ENCODE measurements at regions not wholly inside any gene's neighbourhood (a gene's known extent, or its start where the extent isn't known, plus 50 kb on each side); places are given as distances from the start of the nearest gene placed in this dataset.

GRCh38 chr4:27835851-27836250 is 975.2 kb downstream of the STIM2 start:
- no peaks in the 10 kb centered on the region for H3K36me3 ChIP-seq (ENCODE audit: insufficient read depth, low read depth, low read length)
- no peaks in the 10 kb centered on the region for H3K4me1 ChIP-seq (ENCODE audit: insufficient read depth, low read length)
- no peaks in the 10 kb centered on the region for H3K9me3 ChIP-seq (ENCODE audit: insufficient read depth, low read depth, low read length)
- H3K27me3 ChIP-seq (ENCODE audit: insufficient read depth, low read length): no peaks in the 10 kb centered on the region
- H3K27ac ChIP-seq (ENCODE audit: low read length): no peak overlapping the region
- no peak overlapping the region for H3K4me3 ChIP-seq (ENCODE audit: low read length)
- H3K9ac ChIP-seq (ENCODE audit: low read depth, low read length): no peak overlapping the region

DNA sequence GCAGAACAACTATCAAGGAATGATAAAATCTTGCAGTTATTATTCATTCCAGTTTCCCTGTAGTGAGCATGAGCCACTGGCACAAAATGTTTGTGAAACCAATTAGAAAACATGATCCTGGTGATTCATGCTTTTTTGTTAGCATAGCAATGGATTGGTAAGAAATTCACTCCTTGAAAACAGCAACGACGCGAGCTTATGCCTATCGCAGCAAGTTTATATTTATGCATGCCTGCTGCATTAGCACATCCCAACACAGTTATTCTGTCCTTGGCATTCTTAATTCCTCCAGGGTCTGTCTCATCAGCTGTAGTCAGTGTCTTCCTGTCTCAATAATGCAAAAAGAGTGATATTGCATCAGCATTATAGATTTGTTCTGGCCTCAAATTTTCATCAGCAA is 975.9 kb downstream of the STIM2 start:
- Histone ChIP-seq H3K4me3 (ENCODE audit: low read length) (no peak overlapping the region), H3K9ac (ENCODE audit: low read depth, low read length) (no peak overlapping the region), H3K27ac (ENCODE audit: low read length) (no peak overlapping the region)

DNA sequence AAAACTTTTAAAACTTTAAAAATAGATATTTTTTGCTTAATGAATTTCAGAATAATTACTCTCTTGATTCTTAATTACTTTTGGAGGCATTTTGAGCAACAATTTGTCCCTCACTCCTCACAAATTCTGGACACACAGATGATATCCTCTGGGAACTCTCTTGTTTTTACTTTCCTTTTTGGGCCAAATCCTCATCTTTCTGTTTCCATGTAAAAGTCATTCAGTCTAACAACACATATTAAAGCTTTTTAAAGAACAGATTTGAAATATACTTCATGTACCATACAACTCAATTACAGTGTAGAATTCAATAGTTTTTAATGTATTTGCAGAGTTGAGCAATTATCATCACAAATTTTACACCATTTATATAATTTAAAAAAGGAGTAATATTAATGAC is 983.1 kb downstream of the STIM2 start:
- Histone ChIP-seq H3K4me1 (ENCODE audit: insufficient read depth, low read length) (no peaks in the 10 kb centered on the region), H3K27ac (ENCODE audit: low read length) (no peak overlapping the region), H3K9me3 (ENCODE audit: insufficient read depth, low read depth, low read length) (no peaks in the 10 kb centered on the region), H3K4me3 (ENCODE audit: low read length) (no peak overlapping the region), H3K27me3 (ENCODE audit: insufficient read depth, low read length) (no peaks in the 10 kb centered on the region), H3K9ac (ENCODE audit: low read depth, low read length) (no peak overlapping the region), H3K36me3 (ENCODE audit: insufficient read depth, low read depth, low read length) (no peaks in the 10 kb centered on the region)

More for the DNA sequence above, 975.9 kb downstream of the STIM2 start:
- no peaks in the 10 kb centered on the region for H3K4me1 ChIP-seq (ENCODE audit: insufficient read depth, low read length)
- no peaks in the 10 kb centered on the region for H3K9me3 ChIP-seq (ENCODE audit: insufficient read depth, low read depth, low read length)
- H3K27me3 ChIP-seq (ENCODE audit: insufficient read depth, low read length): no peaks in the 10 kb centered on the region
- no peaks in the 10 kb centered on the region for H3K36me3 ChIP-seq (ENCODE audit: insufficient read depth, low read depth, low read length)

DNA sequence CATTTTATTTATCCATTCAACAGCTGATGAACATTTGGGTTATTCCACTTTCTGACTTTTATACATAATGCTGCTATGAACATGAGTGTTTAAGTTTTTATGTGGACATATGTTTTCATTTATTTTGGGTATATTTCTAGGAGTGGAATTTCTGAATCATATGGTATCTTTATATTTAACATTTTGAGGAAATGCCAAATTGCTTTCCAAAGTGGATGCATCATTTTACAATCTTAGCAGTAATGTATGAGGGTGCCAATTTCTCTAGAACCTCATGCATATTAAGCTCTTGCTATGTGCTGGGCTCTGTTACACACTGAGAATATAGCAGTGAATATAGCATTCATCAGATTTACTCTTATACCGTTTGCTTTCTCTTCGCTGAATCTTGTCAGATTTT is 983.7 kb downstream of the STIM2 start:
- no peak overlapping the region for H3K4me3 ChIP-seq (ENCODE audit: low read length)
- no peak overlapping the region for H3K27ac ChIP-seq (ENCODE audit: low read length)
- no peaks in the 10 kb centered on the region for H3K4me1 ChIP-seq (ENCODE audit: insufficient read depth, low read length)
- H3K9ac ChIP-seq (ENCODE audit: low read depth, low read length): no peak overlapping the region
- H3K27me3 ChIP-seq (ENCODE audit: insufficient read depth, low read length): no peaks in the 10 kb centered on the region
- H3K9me3 ChIP-seq (ENCODE audit: insufficient read depth, low read depth, low read length): no peaks in the 10 kb centered on the region
- no peaks in the 10 kb centered on the region for H3K36me3 ChIP-seq (ENCODE audit: insufficient read depth, low read depth, low read length)

GRCh38 chr4:27846951-27847350 is 986.3 kb downstream of the STIM2 start:
- Histone ChIP-seq H3K27ac (ENCODE audit: low read length) (no peak overlapping the region), H3K27me3 (ENCODE audit: insufficient read depth, low read length) (no peaks in the 10 kb centered on the region), H3K9ac (ENCODE audit: low read depth, low read length) (no peak overlapping the region), H3K9me3 (ENCODE audit: insufficient read depth, low read depth, low read length) (no peaks in the 10 kb centered on the region), H3K4me1 (ENCODE audit: insufficient read depth, low read length) (no peaks in the 10 kb centered on the region), H3K4me3 (ENCODE audit: low read length) (no peak overlapping the region), H3K36me3 (ENCODE audit: insufficient read depth, low read depth, low read length) (no peaks in the 10 kb centered on the region)

- no peaks in the 10 kb centered on the region for H3K4me1 ChIP-seq (ENCODE audit: insufficient read depth, low read length)
- H3K9ac ChIP-seq (ENCODE audit: low read depth, low read length): no peak overlapping the region
- no peaks in the 10 kb centered on the region for H3K36me3 ChIP-seq (ENCODE audit: insufficient read depth, low read depth, low read length)
- H3K27ac ChIP-seq (ENCODE audit: low read length): no peak overlapping the region
- H3K4me3 ChIP-seq (ENCODE audit: low read length): no peak overlapping the region
- no peaks in the 10 kb centered on the region for H3K27me3 ChIP-seq (ENCODE audit: insufficient read depth, low read length)
- H3K9me3 ChIP-seq (ENCODE audit: insufficient read depth, low read depth, low read length): no peaks in the 10 kb centered on the region
Measured at GRCh38 chr4:27861381-27861787, 1000.7 kb downstream of the STIM2 start.

- Histone ChIP-seq H3K27me3 (ENCODE audit: insufficient read depth, low read length) (no peaks in the 10 kb centered on the region), H3K4me3 (ENCODE audit: low read length) (no peak overlapping the region), H3K9me3 (ENCODE audit: insufficient read depth, low read depth, low read length) (no peaks in the 10 kb centered on the region), H3K9ac (ENCODE audit: low read depth, low read length) (no peak overlapping the region), H3K4me1 (ENCODE audit: insufficient read depth, low read length) (no peaks in the 10 kb centered on the region), H3K36me3 (ENCODE audit: insufficient read depth, low read depth, low read length) (no peaks in the 10 kb centered on the region), H3K27ac (ENCODE audit: low read length) (no peak overlapping the region)
Measured at GRCh38 chr4:27861802-27862201, 1001.2 kb downstream of the STIM2 start.

- Histone ChIP-seq H3K4me1 (ENCODE audit: insufficient read depth, low read length) (no peaks in the 10 kb centered on the region), H3K9ac (ENCODE audit: low read depth, low read length) (no peak overlapping the region), H3K36me3 (ENCODE audit: insufficient read depth, low read depth, low read length) (no peaks in the 10 kb centered on the region), H3K27me3 (ENCODE audit: insufficient read depth, low read length) (no peaks in the 10 kb centered on the region), H3K4me3 (ENCODE audit: low read length) (no peak overlapping the region), H3K27ac (ENCODE audit: low read length) (no peak overlapping the region), H3K9me3 (ENCODE audit: insufficient read depth, low read depth, low read length) (no peaks in the 10 kb centered on the region)
Measured at GRCh38 chr4:27873596-27873995, 1013.0 kb downstream of the STIM2 start.

DNA sequence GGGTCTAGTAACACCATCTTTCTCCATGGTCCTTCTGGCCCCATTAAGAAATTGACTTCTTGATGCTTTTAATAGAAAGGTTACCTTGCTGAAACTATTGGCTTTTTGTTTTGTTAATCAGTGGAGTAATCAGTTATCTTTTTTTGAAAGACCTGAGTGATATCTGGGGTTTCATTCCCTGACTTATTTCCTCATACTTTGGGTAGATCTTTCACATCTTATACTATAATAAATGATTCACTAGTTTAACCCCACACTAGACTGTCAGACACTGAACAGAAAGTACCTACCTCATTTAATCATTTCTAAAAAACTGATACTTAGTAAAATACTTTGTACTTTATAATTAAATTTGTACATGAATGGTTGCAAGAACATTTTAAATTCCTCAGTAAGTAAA is 1021.1 kb downstream of the STIM2 start:
- H3K9ac ChIP-seq (ENCODE audit: low read depth, low read length): no peak overlapping the region
- H3K27me3 ChIP-seq (ENCODE audit: insufficient read depth, low read length): no peaks in the 10 kb centered on the region
- peaks cover 9% of the 10 kb centered on the region; the same call in 1 of the 2 replicates for H3K9me3 ChIP-seq (ENCODE audit: insufficient read depth, low read depth, low read length)
- no peak overlapping the region for H3K27ac ChIP-seq (ENCODE audit: low read length)
- H3K4me3 ChIP-seq (ENCODE audit: low read length): no peak overlapping the region
- no peaks in the 10 kb centered on the region for H3K36me3 ChIP-seq (ENCODE audit: insufficient read depth, low read depth, low read length)
- no peaks in the 10 kb centered on the region for H3K4me1 ChIP-seq (ENCODE audit: insufficient read depth, low read length)

GRCh38 chr4:27886120-27886519 is 1025.5 kb downstream of the STIM2 start:
- Histone ChIP-seq H3K4me1 (ENCODE audit: insufficient read depth, low read length) (no peaks in the 10 kb centered on the region), H3K9me3 (ENCODE audit: insufficient read depth, low read depth, low read length) (no peaks in the 10 kb centered on the region), H3K27me3 (ENCODE audit: insufficient read depth, low read length) (no peaks in the 10 kb centered on the region), H3K9ac (ENCODE audit: low read depth, low read length) (no peak overlapping the region), H3K27ac (ENCODE audit: low read length) (no peak overlapping the region), H3K36me3 (ENCODE audit: insufficient read depth, low read depth, low read length) (no peaks in the 10 kb centered on the region), H3K4me3 (ENCODE audit: low read length) (no peak overlapping the region)

GRCh38 chr4:27887646-27888045 is 1027.0 kb downstream of the STIM2 start:
- no peaks in the 10 kb centered on the region for H3K9me3 ChIP-seq (ENCODE audit: insufficient read depth, low read depth, low read length)
- H3K27me3 ChIP-seq (ENCODE audit: insufficient read depth, low read length): no peaks in the 10 kb centered on the region
- H3K4me1 ChIP-seq (ENCODE audit: insufficient read depth, low read length): no peaks in the 10 kb centered on the region
- H3K4me3 ChIP-seq (ENCODE audit: low read length): no peak overlapping the region
- no peaks in the 10 kb centered on the region for H3K36me3 ChIP-seq (ENCODE audit: insufficient read depth, low read depth, low read length)
- H3K27ac ChIP-seq (ENCODE audit: low read length): no peak overlapping the region
- H3K9ac ChIP-seq (ENCODE audit: low read depth, low read length): no peak overlapping the region

GRCh38 chr4:27888505-27888904 is 1027.9 kb downstream of the STIM2 start:
- Histone ChIP-seq H3K9me3 (ENCODE audit: insufficient read depth, low read depth, low read length) (no peaks in the 10 kb centered on the region), H3K9ac (ENCODE audit: low read depth, low read length) (no peak overlapping the region), H3K36me3 (ENCODE audit: insufficient read depth, low read depth, low read length) (no peaks in the 10 kb centered on the region), H3K4me3 (ENCODE audit: low read length) (no peak overlapping the region), H3K27me3 (ENCODE audit: insufficient read depth, low read length) (no peaks in the 10 kb centered on the region), H3K4me1 (ENCODE audit: insufficient read depth, low read length) (no peaks in the 10 kb centered on the region), H3K27ac (ENCODE audit: low read length) (no peak overlapping the region)

- no peak overlapping the region for H3K27ac ChIP-seq (ENCODE audit: low read length)
- H3K9me3 ChIP-seq (ENCODE audit: insufficient read depth, low read depth, low read length): no peaks in the 10 kb centered on the region
- H3K4me3 ChIP-seq (ENCODE audit: low read length): no peak overlapping the region
- H3K36me3 ChIP-seq (ENCODE audit: insufficient read depth, low read depth, low read length): no peaks in the 10 kb centered on the region
- H3K4me1 ChIP-seq (ENCODE audit: insufficient read depth, low read length): no peaks in the 10 kb centered on the region
- H3K9ac ChIP-seq (ENCODE audit: low read depth, low read length): no peak overlapping the region
- no peaks in the 10 kb centered on the region for H3K27me3 ChIP-seq (ENCODE audit: insufficient read depth, low read length)
Measured at GRCh38 chr4:27894951-27895350, 1034.3 kb downstream of the STIM2 start.

Data from iPS-20b (cell line).